HEK293 (cell line): ENCODE measurements at regions not wholly inside any gene's neighbourhood (a gene's known extent, or its start where the extent isn't known, plus 50 kb on each side); places are given as distances from the start of the nearest gene placed in this dataset.

ENCODE experiments used
- CTCF ChIA-PET: fragments of 350-600 bp; formaldehyde crosslinking; extraction: SDS; loops from one replicate; lab custom pipeline; 2021; ENCODE audit warnings: antibody characterized with exemption; lab: Yijun Ruan, JAX
- POLR2A ChIA-PET: fragments of 300-600 bp; formaldehyde crosslinking; extraction: SDS; loops from one replicate; lab custom pipeline; 2020; ENCODE audit warnings: antibody characterized with exemption, inconsistent platforms; lab: Yijun Ruan, JAX
- H3K27ac ChIP-seq: fragments of 200-500 bp; sonication (Bioruptor generic); 2 replicates; pipeline ENCODE4 v1.5.1; 2014; ENCODE audit warnings: low read depth, low read length, control low read depth, inconsistent platforms; ENCODE audit errors: extremely low read depth
- H3K36me3 ChIP-seq, 2 experiments: fragments of 200-500 bp in 1 of 2; sonication (Bioruptor generic) in 1 of 2; 1 replicate in 1 of 2; 2 replicates in 1 of 2; pipeline ENCODE4 v1.5.1; 2014 to 2017; ENCODE audit warnings: inconsistent platforms in 2 of 2, low read length in 2 of 2; ENCODE audit not compliant: control insufficient read depth in 2 of 2, insufficient read depth in 1 of 2
- H3K4me1 ChIP-seq: fragments of 200-500 bp; sonication (Bioruptor generic); 2 replicates; pipeline ENCODE4 v1.5.1; 2014; ENCODE audit warnings: mild to moderate bottlenecking, low read length, inconsistent platforms; ENCODE audit not compliant: control insufficient read depth, insufficient read depth
- H3K4me3 ChIP-seq: 2 replicates; pipeline ENCODE4 v1.5.1; 2011; ENCODE audit warnings: low read depth, mild to moderate bottlenecking, control low read depth, low read length, moderate library complexity
- H3K9me3 ChIP-seq: fragments of 200-500 bp; sonication (Bioruptor generic); 2 replicates; pipeline ENCODE4 v1.5.1; 2014; ENCODE audit warnings: low read depth, low read length, inconsistent platforms; ENCODE audit not compliant: control insufficient read depth, insufficient read depth
- KLF1 ChIP-seq: fragments of 450-650 bp; formaldehyde crosslinking; IDR thresholded peaks from 2 replicates; pipeline ENCODE4 v1.5.1; 2016; ENCODE audit warnings: missing biosample characterization, missing genetic modification characterization
- KLF10 ChIP-seq: fragments of 450-650 bp; IDR thresholded peaks from 2 replicates; pipeline ENCODE4 v1.5.1; 2018; ENCODE audit warnings: missing biosample characterization, mild to moderate bottlenecking, missing genetic modification characterization
- MEIS1 ChIP-seq: sonication (generic); formaldehyde crosslinking; IDR thresholded peaks from 2 replicates; pipeline ENCODE4 v1.8.1; 2022; ENCODE audit warnings: missing genetic modification reagents, mild to moderate bottlenecking, borderline replicate concordance
- PRDM1 ChIP-seq: fragments of 450-650 bp; formaldehyde crosslinking; IDR thresholded peaks from 2 replicates; pipeline ENCODE4; 2016; ENCODE audit warnings: missing biosample characterization, missing genetic modification characterization
- WT1 ChIP-seq: fragments of 450-650 bp; formaldehyde crosslinking; IDR thresholded peaks from 2 replicates; pipeline ENCODE4 v1.5.1; 2016; ENCODE audit warnings: missing biosample characterization, missing genetic modification characterization
- ZBTB8A ChIP-seq: fragments of 450-650 bp; formaldehyde crosslinking; IDR thresholded peaks from 2 replicates; pipeline ENCODE4 v1.5.1; 2016; ENCODE audit warnings: missing biosample characterization, missing genetic modification characterization
- ZFP41 ChIP-seq: fragments of 450-650 bp; formaldehyde crosslinking; IDR thresholded peaks from 2 replicates; pipeline ENCODE4 v1.5.1; 2016; ENCODE audit warnings: missing biosample characterization, missing genetic modification characterization, borderline replicate concordance
- ZNF121 ChIP-seq: fragments of 450-650 bp; formaldehyde crosslinking; IDR thresholded peaks from 2 replicates; pipeline ENCODE4 v1.5.1; 2016; ENCODE audit warnings: missing biosample characterization, missing genetic modification characterization
- ZNF132 ChIP-seq: fragments of 450-650 bp; formaldehyde crosslinking; IDR thresholded peaks from 2 replicates; pipeline ENCODE4 v1.5.1; 2017; ENCODE audit warnings: missing biosample characterization, missing genetic modification characterization, borderline replicate concordance
- ZNF292 ChIP-seq: fragments of 450-650 bp; formaldehyde crosslinking; IDR thresholded peaks from 2 replicates; pipeline ENCODE4 v1.5.1; 2016; ENCODE audit warnings: low read depth, missing biosample characterization, missing genetic modification characterization, borderline replicate concordance
- ZNF341 ChIP-seq: fragments of 450-650 bp; formaldehyde crosslinking; IDR thresholded peaks from 2 replicates; pipeline ENCODE4; 2016; ENCODE audit warnings: low read depth, missing biosample characterization, missing genetic modification characterization
- ZNF366 ChIP-seq: fragments of 450-650 bp; formaldehyde crosslinking; conservative IDR thresholded peaks from 2 replicates; pipeline ENCODE4 v1.5.1; 2016; ENCODE audit warnings: missing biosample characterization, missing genetic modification characterization
- ZNF426 ChIP-seq: fragments of 450-650 bp; formaldehyde crosslinking; IDR thresholded peaks from 2 replicates; pipeline ENCODE4 v1.5.1; 2017; ENCODE audit warnings: missing biosample characterization, missing genetic modification characterization, mild to moderate bottlenecking, inconsistent platforms, moderate library complexity
- ZNF518A ChIP-seq: fragments of 450-650 bp; formaldehyde crosslinking; conservative IDR thresholded peaks from 2 replicates; pipeline ENCODE4 v1.5.1; 2016; ENCODE audit warnings: low read depth, missing biosample characterization, missing genetic modification characterization
- ZNF521 ChIP-seq: fragments of 450-650 bp; formaldehyde crosslinking; IDR thresholded peaks from 2 replicates; pipeline ENCODE4 v1.5.1; 2017; ENCODE audit warnings: missing biosample characterization, mild to moderate bottlenecking, missing genetic modification characterization
- ZNF558 ChIP-seq: fragments of 450-650 bp; formaldehyde crosslinking; IDR thresholded peaks from 2 replicates; pipeline ENCODE4 v1.5.1; 2016; ENCODE audit warnings: missing biosample characterization, missing genetic modification characterization
- ZNF585B ChIP-seq: fragments of 450-650 bp; formaldehyde crosslinking; IDR thresholded peaks from 2 replicates; pipeline ENCODE4 v1.5.1; 2016; ENCODE audit warnings: missing biosample characterization, missing genetic modification characterization
- ZNF600 ChIP-seq: fragments of 450-650 bp; formaldehyde crosslinking; IDR thresholded peaks from 2 replicates; pipeline ENCODE4 v1.5.1; 2016; ENCODE audit warnings: missing biosample characterization, missing genetic modification characterization
- ZNF645 ChIP-seq: fragments of 450-650 bp; formaldehyde crosslinking; IDR thresholded peaks from 2 replicates; pipeline ENCODE4; 2016; ENCODE audit warnings: missing biosample characterization, missing genetic modification characterization
- ZNF654 ChIP-seq: fragments of 450-650 bp; formaldehyde crosslinking; IDR thresholded peaks from 2 replicates; pipeline ENCODE4 v1.5.1; 2016; ENCODE audit warnings: low read depth, missing biosample characterization, missing genetic modification characterization
- ZNF677 ChIP-seq: fragments of 450-650 bp; IDR thresholded peaks from 2 replicates; pipeline ENCODE4 v1.5.0; 2018; ENCODE audit warnings: missing biosample characterization, mild to moderate bottlenecking, missing genetic modification characterization, moderate library complexity
- ZSCAN23 ChIP-seq: fragments of 450-650 bp; formaldehyde crosslinking; IDR thresholded peaks from 2 replicates; pipeline ENCODE4 v1.5.1; 2016; ENCODE audit warnings: missing biosample characterization, missing genetic modification characterization
- TF ChIP-seq, protein P1 (sequence below): fragments of 450-650 bp; formaldehyde crosslinking; IDR thresholded peaks from 2 replicates; pipeline ENCODE4 v1.5.1; 2017; ENCODE audit warnings: missing biosample characterization, missing genetic modification characterization
- TF ChIP-seq, protein P2 (sequence below): fragments of 450-650 bp; formaldehyde crosslinking; IDR thresholded peaks from 2 replicates; pipeline ENCODE4 v1.5.1; 2016; ENCODE audit warnings: missing biosample characterization, missing genetic modification characterization, borderline replicate concordance

DNA sequence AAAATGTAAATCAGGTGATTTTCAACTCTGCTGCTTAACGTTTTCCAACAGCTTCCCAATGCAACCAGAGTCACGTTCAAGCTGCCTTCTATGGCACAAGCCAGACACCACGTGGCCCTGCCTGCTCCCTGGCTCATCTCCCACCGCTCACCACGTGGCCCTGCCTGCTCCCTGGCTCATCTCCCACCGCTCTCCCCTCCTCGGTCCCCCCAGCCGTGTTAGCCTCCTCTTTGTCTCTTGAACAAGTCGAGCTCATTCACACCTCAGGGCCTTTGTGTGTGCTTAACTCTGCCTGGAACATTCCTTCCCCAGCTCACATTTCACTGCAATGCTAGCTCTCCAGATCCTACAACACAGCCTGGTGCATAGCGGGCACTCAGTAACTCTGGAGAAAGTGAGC is 307.6 kb downstream of the CTTN start (continued):
- no peak for TF ChIP-seq ZNF518A (tag by site-specific recombination)

DNA sequence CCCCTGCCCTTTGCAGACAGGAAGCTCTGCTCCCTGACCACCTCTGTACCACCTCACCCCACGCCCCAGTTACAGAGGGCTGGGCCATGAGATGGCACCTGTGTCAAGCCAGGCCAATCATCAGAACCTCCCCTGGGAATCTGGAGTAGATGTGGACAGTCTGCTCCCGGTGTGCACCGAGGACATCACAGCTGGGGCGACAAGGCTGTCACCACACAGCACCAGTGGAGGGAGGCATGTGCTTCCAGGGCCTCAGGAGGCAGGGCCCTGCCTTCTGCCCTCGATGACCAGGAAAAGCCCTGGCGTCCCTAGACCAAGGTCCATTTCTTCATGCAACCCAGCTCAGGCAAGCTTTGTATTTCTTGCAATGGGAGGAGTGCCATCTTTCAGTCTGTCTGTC is 309.5 kb downstream of the CTTN start:
- H3K27ac ChIP-seq: no peak overlapping the region
- no peaks in the 10 kb centered on the region for H3K9me3 ChIP-seq
- ChIA-PET CTCF (interaction anchor here (0.7 kb wide), 1 partner anchor 429 kb away, joined by 3 read pairs; no protein-coding TSS in a partner anchor), POLR2A (no interaction called here)
- TF ChIP-seq ZSCAN23 (tag by site-specific recombination) (no peak), WT1 (tag by site-specific recombination) (no peak), ZNF521 (no peak), ZNF585B (no peak), ZNF292 (tag by site-specific recombination) (no peak), ZNF366 (tag by site-specific recombination) (no peak), ZFP41 (tag by site-specific recombination) (no peak), ZNF341 (tag by site-specific recombination) (no peak), ZNF654 (no peak), ZBTB8A (tag by site-specific recombination) (no peak), ZNF121 (tag by site-specific recombination) (no peak), ZNF677 (tag by site-specific recombination) (no peak), ZNF600 (tag by site-specific recombination) (no peak), ZNF558 (tag by site-specific recombination) (no peak), KLF10 (tag by site-specific recombination) (no peak)
- TF ChIP-seq, protein P1, sequence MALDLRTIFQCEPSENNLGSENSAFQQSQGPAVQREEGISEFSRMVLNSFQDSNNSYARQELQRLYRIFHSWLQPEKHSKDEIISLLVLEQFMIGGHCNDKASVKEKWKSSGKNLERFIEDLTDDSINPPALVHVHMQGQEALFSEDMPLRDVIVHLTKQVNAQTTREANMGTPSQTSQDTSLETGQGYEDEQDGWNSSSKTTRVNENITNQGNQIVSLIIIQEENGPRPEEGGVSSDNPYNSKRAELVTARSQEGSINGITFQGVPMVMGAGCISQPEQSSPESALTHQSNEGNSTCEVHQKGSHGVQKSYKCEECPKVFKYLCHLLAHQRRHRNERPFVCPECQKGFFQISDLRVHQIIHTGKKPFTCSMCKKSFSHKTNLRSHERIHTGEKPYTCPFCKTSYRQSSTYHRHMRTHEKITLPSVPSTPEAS: no peak
- H3K4me3 ChIP-seq: no peak overlapping the region
- H3K36me3 ChIP-seq: no peaks in the 10 kb centered on the region
- H3K4me1 ChIP-seq: no peaks in the 10 kb centered on the region

DNA sequence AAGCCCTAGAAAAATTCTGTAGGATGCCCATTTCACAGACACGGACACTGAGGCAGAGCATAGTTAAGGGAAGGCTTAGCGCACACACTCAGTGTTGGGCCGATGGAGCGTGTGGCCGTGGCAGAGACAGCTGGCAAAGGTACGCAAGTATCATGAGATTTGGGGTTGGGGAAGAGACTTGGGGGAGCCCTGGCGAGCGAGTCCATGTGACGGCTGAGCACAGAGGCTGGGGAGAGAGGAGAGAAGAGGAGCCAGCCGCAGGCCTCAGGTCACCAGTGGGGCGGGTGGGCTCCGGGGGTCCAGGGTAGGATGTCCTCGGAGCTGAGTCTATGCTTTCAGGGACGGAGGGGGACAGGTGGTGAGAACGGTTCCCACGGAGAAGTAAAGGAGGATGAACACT is 311.3 kb downstream of the CTTN start:
- Histone ChIP-seq H3K9me3 (no peaks in the 10 kb centered on the region), H3K4me3 (no peak overlapping the region), H3K27ac (no peak overlapping the region), H3K36me3 (no peaks in the 10 kb centered on the region), H3K4me1 (no peaks in the 10 kb centered on the region)
- TF ChIP-seq ZNF121 (tag by site-specific recombination): no peak
- TF ChIP-seq ZNF426 (tag by site-specific recombination): no peak
- TF ChIP-seq ZNF654: no peak
- no peak for TF ChIP-seq ZNF645
- TF ChIP-seq KLF1 (tag by site-specific recombination): no peak
- TF ChIP-seq, protein P2, sequence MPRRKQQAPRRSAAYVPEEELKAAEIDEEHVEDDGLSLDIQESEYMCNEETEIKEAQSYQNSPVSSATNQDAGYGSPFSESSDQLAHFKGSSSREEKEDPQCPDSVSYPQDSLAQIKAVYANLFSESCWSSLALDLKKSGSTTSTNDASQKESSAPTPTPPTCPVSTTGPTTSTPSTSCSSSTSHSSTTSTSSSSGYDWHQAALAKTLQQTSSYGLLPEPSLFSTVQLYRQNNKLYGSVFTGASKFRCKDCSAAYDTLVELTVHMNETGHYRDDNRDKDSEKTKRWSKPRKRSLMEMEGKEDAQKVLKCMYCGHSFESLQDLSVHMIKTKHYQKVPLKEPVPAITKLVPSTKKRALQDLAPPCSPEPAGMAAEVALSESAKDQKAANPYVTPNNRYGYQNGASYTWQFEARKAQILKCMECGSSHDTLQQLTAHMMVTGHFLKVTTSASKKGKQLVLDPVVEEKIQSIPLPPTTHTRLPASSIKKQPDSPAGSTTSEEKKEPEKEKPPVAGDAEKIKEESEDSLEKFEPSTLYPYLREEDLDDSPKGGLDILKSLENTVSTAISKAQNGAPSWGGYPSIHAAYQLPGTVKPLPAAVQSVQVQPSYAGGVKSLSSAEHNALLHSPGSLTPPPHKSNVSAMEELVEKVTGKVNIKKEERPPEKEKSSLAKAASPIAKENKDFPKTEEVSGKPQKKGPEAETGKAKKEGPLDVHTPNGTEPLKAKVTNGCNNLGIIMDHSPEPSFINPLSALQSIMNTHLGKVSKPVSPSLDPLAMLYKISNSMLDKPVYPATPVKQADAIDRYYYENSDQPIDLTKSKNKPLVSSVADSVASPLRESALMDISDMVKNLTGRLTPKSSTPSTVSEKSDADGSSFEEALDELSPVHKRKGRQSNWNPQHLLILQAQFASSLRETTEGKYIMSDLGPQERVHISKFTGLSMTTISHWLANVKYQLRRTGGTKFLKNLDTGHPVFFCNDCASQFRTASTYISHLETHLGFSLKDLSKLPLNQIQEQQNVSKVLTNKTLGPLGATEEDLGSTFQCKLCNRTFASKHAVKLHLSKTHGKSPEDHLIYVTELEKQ: no peak
- no peak for TF ChIP-seq MEIS1 (CRISPR knock-in tag)
- no peak for TF ChIP-seq PRDM1 (tag by site-specific recombination)
- no peak for TF ChIP-seq ZNF132 (tag by site-specific recombination)
- POLR2A ChIA-PET: no interaction called here
- CTCF ChIA-PET: no interaction called here
